Hematopoietic multipotent progenitor cell treated with erythropoietin and hydrocortisone succinate and interleukin-3 and kit ligand, for 15 days (in vitro differentiated cells): ENCODE measurements at regions not wholly inside any gene's neighbourhood (a gene's known extent, or its start where the extent isn't known, plus 50 kb on each side); places are given as distances from the start of the nearest gene placed in this dataset.
"Not testable (repeated sequence)": the region's sequence is repeated elsewhere in the genome, so short reads cannot be mapped to it uniquely, and the experiment has no call there.

Experiments
- DNase-seq: peaks from one replicate; pipeline ENCODE4 v3.0.0-alpha.2; 2015; ENCODE audit warnings: low spot score

GRCh38 chr7:46071076-46071475, 150.0 kb upstream of the IGFBP3 start:
- no peak for DNase-seq

GRCh38 chr7:46068159-46068558, 147.1 kb upstream of the IGFBP3 start:
- no peak for DNase-seq

DNA sequence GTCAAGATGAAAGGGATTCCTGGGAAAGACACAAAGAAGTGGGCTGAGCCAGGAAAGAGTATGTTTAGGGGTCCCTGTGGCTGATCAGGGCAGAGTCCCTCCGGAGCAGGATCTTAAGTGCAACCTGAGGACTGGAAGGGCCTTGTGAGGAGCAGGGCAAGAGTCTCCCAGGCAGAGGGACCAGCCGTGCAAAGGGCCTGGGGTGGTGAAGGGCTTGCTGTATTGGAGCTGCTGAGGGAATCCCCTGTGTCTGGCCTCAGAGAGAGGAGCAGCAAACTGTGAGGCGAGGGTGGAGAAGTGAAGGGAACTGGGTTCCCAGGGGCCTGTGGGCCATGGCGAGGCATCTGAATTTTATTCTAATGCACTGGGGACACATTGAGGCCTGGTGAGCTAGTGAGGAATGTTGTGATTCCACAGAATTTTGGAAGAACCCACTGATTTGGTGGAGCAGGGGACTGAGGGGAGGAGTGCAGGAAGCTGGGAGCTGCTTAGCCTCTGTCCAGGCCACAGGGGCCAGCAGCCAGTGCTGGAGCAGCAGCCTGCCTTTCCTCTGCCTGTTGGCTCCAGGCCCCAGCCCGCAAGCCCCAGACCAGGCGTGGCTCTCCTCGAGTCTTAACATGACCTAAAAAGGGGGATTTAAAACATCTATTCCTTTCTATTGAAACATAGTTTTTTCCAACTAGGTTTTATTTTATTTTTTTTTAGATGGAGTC, 138.4 kb upstream of the IGFBP3 start:
- no peak for DNase-seq

GRCh38 chr7:46058086-46058823, 137.2 kb upstream of the IGFBP3 start:
- no peak for DNase-seq

GRCh38 chr7:46054915-46055314, 133.8 kb upstream of the IGFBP3 start:
- no peak for DNase-seq

GRCh38 chr7:46054272-46054671, 133.2 kb upstream of the IGFBP3 start:
- DNase-seq, result no peak

- DNase-seq, result no peak
These were observed 126.5 kb upstream of the IGFBP3 start for GRCh38 chr7:46047581-46047980.

DNA sequence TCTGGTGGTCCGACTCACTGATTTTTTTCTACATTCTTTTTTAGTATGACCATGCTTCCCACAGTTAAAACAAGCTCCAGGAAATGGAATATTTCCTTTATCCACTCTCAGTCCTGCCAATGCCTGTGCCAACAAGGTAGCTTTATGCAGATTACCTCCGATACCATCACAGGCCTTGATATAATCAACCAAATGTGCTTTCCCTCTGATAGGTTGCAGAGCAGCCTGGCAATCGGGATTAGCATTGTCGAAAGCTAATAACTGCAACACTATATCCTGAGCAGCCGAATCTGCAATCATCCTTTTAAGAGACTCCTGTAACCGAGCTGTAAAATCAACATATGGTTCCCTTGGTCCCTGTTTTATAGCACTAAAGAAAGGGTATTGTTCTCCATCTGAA, 122.3 kb upstream of the IGFBP3 start:
- not testable (repeated sequence) for DNase-seq

DNA sequence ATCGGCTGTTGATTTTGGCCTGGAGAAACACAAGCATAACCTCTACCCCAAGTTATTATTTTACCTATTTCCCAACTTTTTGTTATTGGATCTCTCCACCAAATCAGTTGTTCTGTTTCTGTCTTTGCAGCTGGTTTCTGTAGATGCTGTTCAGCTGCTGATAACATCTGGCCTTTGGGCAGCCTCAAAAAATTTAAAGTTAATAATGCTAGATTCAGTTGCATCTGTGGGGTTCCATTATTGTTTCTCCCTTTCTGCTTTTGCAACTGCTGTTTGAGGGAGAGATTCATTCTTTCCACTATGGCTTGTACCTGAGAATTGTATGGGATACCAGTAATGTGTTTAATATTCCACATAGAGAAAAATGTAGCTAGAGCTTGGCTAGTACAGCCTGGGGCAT, 118.7 kb upstream of the IGFBP3 start:
- DNase-seq, result not testable (repeated sequence)

GRCh38 chr7:46035166-46035565, 114.1 kb upstream of the IGFBP3 start:
- no peak for DNase-seq

DNA sequence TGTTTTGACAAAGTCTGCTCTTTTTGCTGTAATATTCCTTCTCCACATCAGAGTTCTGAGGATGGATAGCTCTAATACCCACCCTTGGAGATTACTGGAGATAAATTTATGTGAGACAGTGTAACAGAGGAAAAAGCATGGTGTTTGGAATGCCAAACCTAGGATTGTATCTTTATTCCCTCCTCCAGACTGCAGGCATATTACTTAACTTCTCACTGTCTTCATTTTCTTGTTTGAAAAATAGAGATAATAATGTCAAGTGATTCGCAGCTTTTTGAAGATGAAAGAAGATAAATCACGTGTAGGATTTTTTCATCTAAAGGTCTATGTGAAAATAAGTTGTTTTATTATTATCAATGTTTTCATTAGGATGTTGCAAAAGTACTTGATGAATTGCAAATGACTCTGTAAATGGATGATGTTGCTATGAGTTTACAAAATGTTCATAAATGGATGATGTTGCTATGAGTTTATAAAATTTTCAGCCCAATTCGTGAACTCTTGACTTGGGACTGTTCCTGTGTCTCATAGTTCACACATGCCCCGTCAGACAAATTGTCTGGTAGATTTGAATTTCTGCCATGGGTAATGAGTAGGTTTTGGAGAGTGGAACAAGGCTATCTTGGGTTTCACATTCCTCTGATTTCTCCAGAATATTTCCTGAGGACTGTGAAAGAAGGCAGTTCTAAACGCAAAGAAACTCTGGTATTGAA, 113.1 kb upstream of the IGFBP3 start:
- no peak for DNase-seq

- no peak for DNase-seq
These were observed 112.5 kb upstream of the IGFBP3 start for GRCh38 chr7:46033592-46033991.

- no peak for DNase-seq
These were observed 111.9 kb upstream of the IGFBP3 start for GRCh38 chr7:46032942-46033341.

- no peak for DNase-seq
These were observed 111.3 kb upstream of the IGFBP3 start for GRCh38 chr7:46032353-46032752.

- DNase-seq, result no peak
These were observed 108.1 kb upstream of the IGFBP3 start for GRCh38 chr7:46029111-46029704.

GRCh38 chr7:46028246-46028645, 107.2 kb upstream of the IGFBP3 start:
- no peak for DNase-seq

GRCh38 chr7:46026741-46027140, 105.7 kb upstream of the IGFBP3 start:
- no peak for DNase-seq

DNA sequence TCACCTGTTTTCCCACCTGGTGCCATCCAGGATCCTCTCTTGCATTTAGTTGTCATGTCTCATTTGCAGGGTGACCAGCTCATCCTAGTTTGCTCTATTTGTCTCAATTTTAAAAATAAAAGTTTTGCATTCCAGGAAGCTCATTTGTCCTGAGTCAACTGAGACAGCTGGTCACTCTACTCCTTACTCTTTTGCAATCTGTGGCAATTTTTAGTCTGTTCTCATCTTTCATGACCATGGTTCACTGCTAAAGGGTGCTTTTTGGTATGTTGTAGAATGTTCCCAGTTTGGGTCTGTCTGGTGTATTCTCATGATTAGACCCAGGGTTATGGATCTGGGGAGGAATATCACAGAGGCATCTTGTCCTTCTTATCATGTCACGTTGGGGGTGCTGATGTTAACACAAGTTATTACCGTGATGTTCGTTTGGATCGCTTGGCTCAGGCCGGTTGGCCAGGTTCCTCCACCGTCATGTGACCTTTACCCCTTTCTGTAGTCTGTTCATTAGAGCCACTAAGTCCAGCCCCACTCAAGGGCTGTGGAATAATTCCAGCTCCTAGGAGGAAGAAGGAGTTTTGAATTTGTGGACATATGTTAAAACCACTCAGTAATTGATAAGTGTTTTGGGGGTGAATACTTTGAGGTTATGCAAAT, 103.3 kb upstream of the IGFBP3 start:
- DNase-seq, result no peak

DNA sequence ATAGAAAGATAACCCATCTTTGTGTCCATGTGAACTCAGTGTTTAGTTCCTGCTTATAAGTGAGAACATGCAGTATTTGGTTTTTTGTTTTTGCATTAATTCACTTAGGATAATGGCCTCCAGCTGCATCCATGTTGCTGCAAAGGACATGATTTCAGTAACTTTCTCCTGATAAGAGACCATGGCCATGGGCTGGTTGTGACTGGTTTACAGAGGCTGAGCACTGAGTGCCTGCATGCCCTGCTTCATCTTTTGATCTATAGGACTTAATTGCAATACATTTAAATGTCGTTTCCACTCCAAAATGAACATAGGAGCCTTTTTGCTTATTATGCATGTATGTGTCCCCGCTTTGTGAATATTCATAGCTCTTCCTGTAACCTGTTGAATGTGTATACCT, 101.3 kb upstream of the IGFBP3 start:
- no peak for DNase-seq

DNA sequence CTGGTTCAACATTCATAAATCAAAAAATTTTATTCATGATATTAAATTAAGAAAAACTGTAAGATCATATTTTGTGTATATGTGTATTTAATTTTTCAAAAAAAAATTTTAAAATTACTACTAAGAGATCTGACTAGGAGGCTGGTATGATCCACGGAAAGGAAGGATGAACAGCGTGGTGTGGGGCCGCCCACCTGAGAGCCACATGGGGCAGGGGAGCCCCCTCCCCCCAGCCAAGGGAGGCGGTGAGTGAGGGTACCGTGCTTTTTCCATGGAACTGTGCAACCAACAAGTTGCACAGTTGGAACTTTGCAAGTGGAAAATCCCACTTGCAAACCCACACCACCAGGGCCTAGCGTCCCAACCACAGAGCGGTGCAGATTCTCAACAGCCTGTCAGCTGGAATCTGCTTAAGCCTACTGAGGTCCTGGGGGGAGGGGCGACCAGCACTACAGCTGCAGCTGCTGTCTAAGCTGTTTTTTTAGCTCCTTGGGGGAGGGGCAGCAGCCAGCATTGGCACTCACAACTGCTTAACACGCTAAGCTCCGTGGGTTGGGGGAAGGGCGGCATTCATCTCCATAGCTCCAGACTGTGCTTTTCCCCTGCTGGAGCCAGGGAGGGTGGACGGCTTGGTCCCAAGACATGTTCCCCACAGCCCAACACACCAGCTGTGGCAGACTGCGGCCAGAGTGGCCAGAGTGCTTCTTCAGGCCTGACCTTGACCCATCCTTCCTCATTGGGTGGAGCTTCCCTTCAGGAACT, 94.2 kb upstream of the IGFBP3 start:
- no peak for DNase-seq

- DNase-seq, result no peak
These were observed 90.4 kb upstream of the IGFBP3 start for GRCh38 chr7:46011501-46011900.
